GM19395 (cell line): ENCODE measurements at regions not wholly inside any gene's neighbourhood (a gene's known extent, or its start where the extent isn't known, plus 50 kb on each side); places are given as distances from the start of the nearest gene placed in this dataset.
"Not testable (repeated sequence)": the region's sequence is repeated elsewhere in the genome, so short reads cannot be mapped to it uniquely, and the experiment has no call there.

Experiments used
- ATAC-seq: cut with Tn5 transposase; IDR thresholded peaks from one replicate; pipeline ENCODE4 v1.9.1; 2021; ENCODE audit warnings: mild to moderate bottlenecking, moderate library complexity; ENCODE audit not compliant: unreplicated experiment

DNA sequence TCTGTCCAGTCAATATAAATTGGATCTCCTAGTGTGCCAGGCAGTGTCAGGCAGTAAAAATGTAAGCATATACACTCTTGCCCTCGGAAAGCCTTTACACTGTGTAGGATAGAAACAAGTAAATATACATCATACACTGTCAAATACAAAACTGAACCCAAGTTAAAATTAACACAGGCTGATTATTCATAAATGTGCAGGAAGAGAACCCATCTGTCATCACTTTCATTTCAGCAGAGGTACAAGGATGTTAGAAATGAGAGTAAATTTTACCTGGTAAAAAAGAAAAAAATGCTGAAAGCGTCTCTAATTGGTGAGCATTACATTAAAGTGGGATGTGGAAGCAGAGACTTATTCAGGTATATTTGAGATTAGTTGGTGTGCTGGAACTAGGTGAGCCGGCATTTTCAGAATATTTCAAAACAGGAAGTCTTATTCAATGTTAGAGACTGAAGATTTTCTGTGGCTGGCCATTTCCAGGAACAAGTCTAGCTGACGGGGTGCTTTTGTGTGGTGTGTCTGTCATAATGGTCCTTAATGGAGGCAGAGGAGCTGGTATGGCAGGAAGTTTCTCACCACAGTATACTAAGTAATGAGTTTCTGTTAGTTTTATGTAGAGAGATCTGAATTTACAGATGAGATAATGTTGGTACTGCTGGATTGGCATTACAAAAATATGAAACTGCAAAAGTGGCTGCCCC is 192.6 kb downstream of the CASP12 start:
- ATAC-seq = peak; percentile 99

DNA sequence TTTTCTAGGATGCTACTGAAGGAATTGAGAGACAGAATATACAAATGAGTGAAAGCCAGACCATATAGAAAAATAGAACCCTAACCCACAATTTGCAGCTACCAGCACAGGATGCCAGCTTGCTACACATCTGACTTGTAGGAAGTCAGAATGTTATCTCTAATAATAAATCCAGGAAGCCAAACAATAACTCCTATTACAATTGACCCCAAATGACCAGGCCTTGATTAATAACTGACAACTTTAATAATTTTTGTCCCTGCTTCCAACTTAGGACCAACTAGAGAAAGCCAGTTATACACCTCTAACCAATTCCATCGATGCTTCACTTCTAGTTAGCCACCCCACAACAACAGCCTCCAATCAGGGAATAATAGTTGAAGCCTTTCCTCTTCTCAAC is 193.4 kb downstream of the CASP12 start:
- no peak for ATAC-seq

DNA sequence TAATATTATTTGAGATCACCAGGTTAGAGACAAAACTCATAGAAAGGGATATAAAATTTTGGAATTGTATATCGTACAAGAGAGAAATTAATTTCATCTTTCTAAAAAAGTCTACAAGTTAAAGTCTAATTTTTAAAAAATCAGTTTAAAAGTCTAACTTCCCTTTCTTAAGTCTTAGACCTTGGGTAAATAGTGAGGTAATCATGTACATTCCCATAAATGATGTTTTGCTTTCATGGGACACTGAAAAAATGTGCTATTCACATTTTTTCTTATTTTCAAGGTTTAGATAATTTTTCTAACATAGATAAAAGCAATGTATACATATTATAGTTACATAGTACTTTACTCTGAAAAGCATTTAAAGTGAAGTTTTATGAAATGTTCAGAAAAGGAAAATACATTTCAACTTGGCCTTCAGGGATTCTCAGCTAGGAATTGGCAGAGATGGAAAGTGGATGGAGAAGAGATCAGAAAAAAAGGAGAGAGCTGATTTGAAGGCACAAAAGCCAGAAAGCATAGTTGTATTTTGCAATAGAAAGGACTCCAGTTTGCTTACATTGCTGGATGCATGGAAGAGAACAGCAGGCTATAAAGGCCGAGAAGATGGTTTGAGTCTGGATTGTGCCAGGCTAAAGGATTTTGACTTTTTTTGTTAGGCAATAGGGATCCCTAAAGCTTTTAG is 194.0 kb downstream of the CASP12 start:
- no peak for ATAC-seq

DNA sequence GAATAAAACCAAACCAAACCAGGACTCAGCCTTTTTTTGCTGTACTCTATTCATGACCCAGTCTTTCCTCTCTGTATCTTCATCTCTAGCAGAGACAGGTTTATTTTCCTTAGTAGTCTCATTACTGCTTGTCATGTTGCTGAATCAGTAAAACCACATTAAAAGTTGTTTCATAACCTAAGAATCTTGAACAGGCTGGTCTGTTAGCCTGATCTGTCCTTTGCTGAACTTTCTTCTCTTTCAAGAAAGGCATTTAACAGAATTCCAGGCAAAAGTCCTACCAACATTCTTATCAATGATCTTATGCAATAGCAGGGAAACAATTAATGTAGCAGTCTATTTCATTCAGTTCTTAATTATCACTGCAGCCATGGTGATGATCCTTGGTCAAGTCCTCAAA is 197.7 kb downstream of the CASP12 start:
- no peak for ATAC-seq

DNA sequence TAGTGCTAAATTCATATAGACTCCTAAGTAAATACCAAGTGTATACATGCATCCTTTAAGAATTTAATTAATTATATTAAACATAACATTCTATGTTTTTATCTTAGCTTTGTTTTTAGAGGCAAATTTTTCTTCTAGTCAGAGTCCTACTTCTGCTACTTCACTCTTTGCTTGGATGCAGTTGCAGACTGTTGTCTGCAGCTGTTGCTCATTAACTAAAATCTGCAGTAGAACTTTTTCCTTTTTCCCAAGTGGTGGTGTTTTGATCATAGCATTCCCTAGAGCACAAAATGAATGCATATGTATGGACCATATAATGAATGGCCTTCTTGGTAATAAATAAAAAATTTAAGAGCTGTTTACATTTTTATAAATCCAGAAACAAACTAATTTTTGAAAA is 198.3 kb downstream of the CASP12 start:
- ATAC-seq = no peak

DNA sequence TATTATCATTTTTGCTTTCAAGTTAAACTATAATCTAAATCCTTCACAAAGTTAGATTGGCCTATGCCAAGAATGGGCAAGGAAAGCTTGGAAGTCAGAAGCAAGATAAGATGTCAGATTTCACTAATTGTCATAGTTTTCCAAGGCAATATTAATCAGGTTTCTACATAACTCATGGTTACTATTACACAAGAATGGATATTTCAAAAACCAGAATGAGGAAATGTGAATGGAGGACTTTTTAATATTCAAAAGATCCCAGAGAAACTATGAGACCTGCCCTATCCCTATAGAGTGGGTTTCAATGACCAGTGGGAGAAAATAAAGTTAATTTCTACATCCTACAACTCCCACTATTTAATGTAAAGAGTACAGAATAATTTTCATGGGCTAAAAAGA is 203.2 kb downstream of the CASP12 start:
- no peak for ATAC-seq

DNA sequence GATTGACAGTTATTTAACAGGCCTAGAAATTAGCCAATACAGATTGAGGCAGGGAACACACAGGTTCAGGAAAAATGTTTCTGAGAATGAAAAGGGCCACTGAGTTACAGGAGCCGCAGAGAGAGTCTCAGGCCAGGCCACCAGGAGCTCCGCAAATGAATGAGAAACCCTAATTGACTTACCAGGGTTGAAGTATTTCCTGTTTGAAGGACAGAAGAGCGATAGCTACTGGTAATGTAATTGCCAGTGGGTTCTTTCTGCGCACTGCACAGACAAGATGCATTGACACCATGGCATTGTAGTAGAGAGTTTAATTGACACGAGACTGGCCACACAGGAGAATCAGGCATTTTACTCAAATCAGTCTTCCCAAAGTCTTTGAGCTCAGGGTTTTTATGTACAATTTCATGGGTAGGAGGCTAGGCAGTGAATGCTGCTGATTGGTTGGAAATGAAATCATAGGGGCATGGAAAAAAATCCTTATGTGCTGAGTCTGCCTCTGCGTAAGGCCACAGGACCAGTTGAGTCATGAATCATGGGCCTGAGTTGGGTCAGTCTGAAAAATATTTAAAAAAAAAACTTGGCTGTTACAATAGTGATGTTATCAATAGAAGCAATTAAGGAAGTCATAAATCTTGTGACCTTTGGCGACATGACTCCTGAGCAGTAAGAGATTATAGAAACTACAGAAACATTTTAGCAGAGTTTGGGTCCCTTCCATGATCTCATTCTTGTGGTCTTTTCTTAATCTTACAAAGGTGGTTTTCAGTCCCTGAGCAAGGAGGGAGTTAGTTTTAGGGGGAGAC is 203.8 kb downstream of the CASP12 start:
- no peak for ATAC-seq

DNA sequence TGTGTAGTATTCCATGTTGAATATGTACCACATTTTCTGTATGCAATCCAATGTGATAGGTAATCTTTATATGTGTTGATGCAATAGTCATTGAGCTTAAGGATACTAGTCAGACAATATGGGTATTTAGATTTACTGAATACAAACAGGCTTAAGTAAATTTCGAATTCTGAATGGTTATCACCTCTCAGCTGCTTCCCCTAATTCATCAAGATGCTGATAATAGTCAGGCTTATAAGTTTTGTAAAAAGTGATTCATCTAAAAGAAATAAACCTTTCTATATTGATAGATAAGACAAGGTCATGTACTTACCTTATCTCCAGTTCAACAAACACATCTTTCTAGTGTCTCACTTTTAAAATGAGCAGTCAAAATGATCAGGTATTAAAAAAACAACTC is 205.5 kb downstream of the CASP12 start:
- ATAC-seq = no peak

DNA sequence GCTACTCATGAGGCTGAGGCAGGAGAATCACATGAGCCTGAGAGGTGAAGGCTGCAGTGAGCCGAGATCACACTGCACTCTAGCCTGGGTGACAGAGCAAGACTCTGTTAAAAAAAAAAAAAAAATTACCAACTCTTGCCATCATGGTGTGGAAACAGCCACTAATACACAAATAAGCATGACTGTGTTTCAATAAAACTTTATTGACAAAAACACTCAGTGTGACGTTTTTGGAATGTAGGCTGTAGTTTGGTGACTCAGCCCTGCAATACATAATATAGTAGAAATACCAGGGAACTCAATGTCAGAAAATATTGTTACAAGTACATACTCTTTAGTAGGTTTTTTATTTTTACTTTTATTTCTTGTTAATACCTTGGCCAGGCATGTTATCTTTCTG is 207.1 kb downstream of the CASP12 start:
- ATAC-seq = no peak

DNA sequence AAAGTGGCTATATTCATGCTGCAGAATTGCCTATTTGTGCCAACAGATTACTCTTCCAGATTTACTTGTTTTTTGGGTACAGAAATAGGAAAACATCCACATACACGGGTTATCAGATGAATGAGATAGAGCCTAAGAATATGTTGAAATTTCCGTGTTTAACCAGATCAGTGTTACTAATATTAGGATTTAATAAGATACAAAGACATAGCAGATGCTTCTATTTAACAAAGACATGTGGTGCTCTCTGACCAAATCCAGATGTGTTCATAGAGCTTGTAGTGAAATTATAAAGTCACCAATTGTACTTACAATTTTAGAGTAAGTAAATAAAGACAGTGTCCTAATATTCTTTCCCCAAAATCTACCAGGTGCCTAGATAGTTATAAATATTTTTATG is 208.0 kb downstream of the CASP12 start:
- ATAC-seq = no peak

DNA sequence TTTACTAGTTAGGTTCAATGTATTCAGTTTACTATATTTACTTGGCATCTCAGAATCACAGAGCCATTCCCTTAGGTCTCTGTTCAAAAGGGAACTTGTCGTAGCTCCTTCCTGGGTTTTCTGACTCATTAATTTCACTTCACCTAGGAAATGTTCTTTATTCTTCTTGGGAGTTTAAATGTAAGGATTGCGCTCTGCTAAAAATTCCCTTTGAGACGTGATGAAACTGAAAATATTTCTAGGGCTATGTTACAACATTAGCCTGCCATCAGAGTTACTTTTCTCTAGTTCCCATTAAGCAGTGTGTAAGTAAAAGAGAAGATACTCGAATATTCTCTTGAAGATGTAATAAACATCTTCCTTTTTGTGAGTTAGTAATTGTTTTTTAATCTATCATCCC is 209.5 kb downstream of the CASP12 start:
- ATAC-seq = no peak

DNA sequence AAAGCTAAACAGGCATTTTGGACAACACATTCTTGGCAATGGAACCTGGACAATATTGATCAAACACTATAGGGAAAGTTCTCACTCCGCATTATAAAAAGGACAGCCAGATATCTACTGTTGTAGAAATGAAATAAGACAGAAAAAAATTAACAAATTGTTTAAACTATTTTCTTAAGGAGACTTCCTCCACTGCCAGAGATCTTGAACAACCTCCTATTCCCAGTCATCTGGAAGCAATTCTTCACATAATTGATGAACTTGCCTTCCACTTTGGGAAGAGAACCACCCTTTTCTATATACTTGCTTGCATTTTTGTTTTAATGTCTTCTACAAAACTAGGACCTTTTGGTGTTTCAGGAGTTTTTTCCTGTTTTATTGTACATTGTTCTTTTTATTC is 216.1 kb downstream of the CASP12 start:
- ATAC-seq = no peak

DNA sequence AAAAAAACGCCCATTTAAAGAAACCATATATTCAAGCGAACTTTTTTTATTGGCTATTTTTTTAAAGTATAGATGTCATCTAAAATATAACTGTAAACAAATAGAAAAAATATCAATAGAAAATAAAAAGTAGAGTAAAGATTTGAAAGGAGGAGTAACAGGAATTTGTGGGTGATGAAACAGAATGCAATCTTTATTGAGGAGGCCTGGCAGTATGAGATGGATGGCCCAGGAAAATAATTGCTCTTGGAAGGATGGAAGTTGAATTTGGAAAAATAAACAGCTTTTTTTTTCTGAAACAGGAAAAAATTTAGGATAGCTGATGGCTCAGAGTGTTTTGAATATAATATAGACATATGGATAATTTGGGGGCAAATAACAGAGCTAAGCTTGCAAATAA is 219.0 kb downstream of the CASP12 start:
- no peak for ATAC-seq

DNA sequence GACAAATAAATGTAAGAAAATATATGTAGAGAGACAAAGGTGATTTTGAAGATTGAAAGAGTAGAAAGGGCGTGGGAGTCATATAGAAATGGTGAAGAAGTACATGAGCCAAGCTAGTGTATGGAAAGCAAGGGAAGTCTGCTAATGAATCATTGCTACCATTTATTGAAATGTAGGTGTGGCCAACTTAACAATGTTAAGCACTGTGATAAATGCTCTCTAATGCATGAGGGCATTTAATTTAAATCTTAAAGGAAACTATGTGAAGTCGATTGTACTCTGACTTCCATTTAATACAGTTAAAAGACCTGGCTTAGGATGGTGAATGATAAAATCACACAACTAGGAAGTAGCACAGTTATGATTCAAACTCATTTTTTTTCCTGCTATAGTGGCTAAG is 219.9 kb downstream of the CASP12 start:
- no peak for ATAC-seq

DNA sequence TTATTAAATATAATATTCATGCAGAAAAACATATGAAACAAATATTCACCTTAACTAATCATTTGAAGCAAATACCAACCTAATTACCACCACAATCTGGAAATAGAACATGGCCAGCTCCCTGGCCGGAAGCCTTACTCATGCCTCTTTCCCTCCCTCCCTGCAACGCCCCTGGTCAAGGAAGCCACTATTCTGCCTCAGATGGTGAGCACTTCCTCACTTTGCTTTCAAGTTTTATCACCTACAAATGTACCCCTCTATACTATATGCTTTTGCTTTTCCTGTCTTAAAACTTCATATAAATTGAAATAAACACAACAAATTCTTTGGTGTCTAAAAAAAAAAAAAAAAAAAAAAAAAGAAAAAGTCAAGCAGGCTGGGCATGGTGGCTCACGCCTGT is 221.2 kb downstream of the CASP12 start:
- ATAC-seq = not testable (repeated sequence)

DNA sequence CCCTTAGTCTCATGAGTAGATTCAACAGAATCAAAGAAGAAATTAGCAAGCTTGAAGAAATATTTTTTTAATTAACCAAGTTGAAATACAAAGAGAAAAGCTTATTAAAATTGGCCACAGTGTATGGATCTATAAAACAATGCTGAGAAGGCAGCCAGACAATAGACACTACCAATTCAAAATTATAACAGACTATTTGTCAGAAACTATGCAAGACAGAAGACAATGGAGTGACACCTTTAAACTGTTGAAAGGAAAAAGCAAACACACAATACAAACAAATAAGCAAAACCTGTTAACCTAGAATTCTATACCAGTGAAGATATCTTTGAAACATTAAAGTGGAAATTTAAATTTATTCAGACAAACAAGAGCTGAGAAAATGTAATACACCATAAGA is 225.4 kb downstream of the CASP12 start:
- ATAC-seq = no peak

DNA sequence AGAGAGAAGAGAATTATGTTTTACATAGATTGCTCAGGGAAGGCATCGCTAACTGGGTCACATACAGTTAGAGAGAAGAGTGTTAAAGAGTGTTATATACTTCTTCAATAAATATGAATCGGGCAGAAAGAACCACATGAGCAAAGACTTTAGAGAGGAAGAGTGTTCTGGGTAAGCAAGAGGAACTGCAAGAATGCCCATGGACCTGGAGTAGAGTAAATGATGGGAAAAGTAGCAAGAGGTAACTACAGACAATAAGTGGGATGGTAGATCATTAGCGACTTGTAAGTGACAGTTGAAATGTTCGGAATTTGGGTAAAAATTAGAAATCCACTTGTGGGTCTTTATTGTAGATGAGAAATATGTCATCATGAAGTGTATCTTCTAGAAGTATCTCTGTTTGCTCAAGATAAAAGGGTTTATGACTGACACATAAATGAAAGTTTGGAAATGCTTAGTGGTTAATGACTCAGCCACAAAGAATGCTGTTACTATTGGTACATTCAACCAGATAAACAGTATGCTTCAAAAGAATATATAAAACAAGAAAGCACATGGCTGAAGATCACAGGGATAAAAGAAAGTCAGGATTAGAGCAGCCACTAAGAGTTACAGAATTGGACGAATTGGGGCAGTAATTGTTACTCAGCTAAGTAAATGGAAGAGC is 229.3 kb downstream of the CASP12 start:
- no peak for ATAC-seq

DNA sequence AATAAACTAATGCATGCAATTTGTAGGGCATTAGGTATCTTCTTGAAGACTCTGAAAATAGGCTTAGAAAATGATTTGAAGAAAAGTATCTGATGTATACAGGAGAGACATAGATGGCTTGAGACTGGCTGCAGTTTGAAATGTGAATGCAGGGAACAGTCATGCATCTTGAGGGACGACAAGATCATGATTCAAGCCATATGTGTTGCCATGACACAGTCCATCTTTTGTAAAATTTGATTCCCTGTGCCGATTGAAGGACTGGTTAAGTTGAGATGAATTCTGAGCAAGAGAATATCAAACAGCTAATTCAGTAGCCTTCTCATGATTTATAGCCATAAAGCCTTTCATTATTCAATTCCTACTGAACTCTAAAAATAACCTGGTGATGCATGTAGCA is 231.6 kb downstream of the CASP12 start:
- no peak for ATAC-seq

DNA sequence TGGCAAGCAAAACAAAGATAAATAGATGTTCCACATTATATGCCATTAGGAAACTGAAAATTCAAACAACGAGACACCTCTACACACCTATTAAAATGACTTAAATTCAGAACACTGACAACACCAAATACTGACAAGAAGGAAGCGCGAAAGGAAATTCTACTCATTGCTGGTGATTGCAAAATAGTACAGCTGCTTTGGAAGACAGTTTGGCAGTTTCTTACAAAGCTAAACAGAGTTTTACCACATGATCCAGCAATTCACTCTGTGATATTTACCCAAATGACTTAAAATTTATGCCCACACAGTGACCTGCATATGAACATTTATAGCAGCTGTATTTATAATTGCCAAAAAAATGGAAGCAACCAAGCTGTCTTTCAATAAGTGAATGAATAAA is 232.6 kb downstream of the CASP12 start:
- ATAC-seq = no peak

DNA sequence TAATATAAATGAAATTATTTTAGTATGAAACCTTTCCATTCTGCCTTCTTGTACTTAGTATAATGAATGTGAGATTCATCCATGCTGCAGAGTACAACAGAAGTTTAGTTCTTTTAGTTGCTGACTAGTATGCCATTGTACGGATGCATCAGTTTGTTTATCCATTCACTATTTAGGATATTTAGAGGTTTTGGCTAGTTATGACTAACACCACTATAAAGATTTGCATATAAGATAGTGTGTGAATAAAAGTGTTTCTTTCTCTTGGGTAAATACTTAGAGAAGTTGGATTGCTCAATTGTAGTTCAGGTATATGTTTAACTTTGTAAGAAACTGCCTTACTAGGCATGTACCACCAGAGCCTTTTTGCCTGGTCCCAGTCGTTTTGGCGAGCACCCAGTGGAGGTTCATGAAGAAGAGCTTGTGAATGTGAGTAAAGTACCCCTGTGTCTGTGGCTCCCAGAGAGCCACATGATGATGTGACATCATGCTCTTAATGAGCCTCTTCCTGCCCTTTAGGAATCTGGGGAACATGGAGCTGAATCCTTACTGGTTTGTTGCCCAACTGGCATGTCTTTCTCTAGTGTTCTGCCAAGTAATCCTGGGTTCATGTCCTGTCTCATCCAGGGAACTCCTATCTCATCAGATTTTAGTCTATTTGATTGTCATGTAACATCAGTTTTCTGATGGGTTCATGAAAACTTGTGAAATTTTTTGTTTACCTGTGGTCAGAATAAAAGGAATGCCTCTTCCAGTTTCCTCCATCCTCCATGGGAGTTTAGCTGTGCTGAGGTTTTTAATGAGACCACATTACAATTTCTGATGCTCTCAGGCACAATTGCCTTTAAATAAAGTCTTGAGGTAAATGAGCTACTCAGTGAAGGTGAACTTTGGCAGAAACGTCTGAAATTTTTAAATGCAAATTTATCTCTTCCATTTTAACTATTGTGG is 234.8 kb downstream of the CASP12 start:
- no peak for ATAC-seq
